ENCODE measurements at regions not wholly inside any gene's neighbourhood (a gene's known extent, or its start where the extent isn't known, plus 50 kb on each side); places are given as distances from the start of the nearest gene placed in this dataset.

DNA sequence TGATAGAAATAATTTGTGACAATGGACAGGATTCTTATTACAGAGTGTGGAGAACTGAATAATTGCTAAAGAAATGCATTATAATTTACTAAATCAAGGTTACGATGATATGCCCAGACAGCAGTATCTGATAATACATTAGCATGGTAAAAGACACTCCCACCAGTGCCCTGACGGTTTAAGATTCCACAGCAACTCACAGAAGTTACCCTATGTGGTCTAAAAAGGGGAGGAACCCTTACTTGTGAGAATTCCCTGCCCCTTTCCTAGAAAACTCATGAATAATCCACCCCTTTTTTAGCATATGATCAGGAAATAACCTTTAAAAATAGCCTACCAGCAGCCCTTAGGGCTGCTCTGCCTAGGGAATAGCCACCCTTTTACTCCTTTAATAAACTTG, 244.7 kb upstream of the SLC24A2 start:
- H3K4me1 Mint-ChIP-seq (ENCODE audit: insufficient read depth, unreplicated experiment), result no peaks in the 10 kb centered on the region

DNA sequence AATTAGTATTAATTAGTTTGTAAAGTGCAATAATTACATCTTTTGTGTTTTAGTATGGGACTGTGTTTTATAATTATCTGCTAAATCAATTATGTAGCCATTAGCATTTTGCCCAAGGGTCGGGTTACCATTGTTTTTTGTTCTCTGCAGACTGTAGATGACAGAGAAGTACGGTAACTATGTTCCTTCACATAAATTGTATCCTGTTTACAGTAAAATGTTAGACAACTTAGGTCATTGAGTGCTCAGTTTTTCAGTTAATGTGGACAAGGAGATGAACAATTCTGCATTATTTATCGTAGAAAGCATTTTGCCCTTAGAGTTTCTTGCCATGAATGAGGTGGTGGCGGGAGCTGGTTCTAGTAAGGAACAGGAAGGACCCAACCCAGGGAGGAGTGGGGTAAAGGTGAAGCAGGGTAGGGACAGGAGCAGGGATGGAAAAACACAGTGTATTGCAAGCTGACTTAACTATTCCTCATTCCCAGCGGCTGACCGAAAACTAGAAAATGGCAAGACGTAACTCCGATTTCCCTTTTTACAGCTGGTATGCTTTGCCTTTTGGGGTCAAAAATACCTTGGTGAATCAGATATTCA, 243.7 kb upstream of the SLC24A2 start:
- no peaks in the 10 kb centered on the region for H3K27me3 Mint-ChIP-seq (ENCODE audit: insufficient read depth, unreplicated experiment)
- no peaks in the 10 kb centered on the region for H3K9me3 Mint-ChIP-seq (ENCODE audit: unreplicated experiment)
- no peak for DNase-seq (ENCODE audit: unreplicated experiment)
- H3K36me3 Mint-ChIP-seq (ENCODE audit: insufficient read depth, unreplicated experiment), result peaks cover 5% of the 10 kb centered on the region
- BruUV-seq (replicated peaks), result no TSS peak
- H3K4me1 Mint-ChIP-seq (ENCODE audit: insufficient read depth, unreplicated experiment), result no peaks in the 10 kb centered on the region
- ChIA-PET CTCF (no interaction called here), POLR2A (interaction anchor here (1.0 kb wide), 1 partner anchor 12 kb away, joined by 3 read pairs; no protein-coding TSS in a partner anchor)
- no peak overlapping the region for H3K27ac Mint-ChIP-seq (ENCODE audit: low read depth, unreplicated experiment)
- intact Hi-C loops (cut with micrococcal nuclease), result no loop called here
- TF ChIP-seq, protein P1, sequence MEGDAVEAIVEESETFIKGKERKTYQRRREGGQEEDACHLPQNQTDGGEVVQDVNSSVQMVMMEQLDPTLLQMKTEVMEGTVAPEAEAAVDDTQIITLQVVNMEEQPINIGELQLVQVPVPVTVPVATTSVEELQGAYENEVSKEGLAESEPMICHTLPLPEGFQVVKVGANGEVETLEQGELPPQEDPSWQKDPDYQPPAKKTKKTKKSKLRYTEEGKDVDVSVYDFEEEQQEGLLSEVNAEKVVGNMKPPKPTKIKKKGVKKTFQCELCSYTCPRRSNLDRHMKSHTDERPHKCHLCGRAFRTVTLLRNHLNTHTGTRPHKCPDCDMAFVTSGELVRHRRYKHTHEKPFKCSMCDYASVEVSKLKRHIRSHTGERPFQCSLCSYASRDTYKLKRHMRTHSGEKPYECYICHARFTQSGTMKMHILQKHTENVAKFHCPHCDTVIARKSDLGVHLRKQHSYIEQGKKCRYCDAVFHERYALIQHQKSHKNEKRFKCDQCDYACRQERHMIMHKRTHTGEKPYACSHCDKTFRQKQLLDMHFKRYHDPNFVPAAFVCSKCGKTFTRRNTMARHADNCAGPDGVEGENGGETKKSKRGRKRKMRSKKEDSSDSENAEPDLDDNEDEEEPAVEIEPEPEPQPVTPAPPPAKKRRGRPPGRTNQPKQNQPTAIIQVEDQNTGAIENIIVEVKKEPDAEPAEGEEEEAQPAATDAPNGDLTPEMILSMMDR (IDR thresholded peaks at IDR 0.05; ENCODE audit: unreplicated experiment), result no peak
- no peak overlapping the region for H3K4me3 Mint-ChIP-seq (ENCODE audit: unreplicated experiment)

More for the DNA sequence above, 244.7 kb upstream of the SLC24A2 start:
- no peak for DNase-seq (ENCODE audit: unreplicated experiment)
- Mint-ChIP-seq H3K9me3 (ENCODE audit: unreplicated experiment) (no peaks in the 10 kb centered on the region), H3K36me3 (ENCODE audit: insufficient read depth, unreplicated experiment) (peaks cover 5% of the 10 kb centered on the region), H3K4me3 (ENCODE audit: unreplicated experiment) (no peak overlapping the region), H3K27me3 (ENCODE audit: insufficient read depth, unreplicated experiment) (no peaks in the 10 kb centered on the region), H3K27ac (ENCODE audit: low read depth, unreplicated experiment) (no peak overlapping the region)
- no TSS peak for BruUV-seq (replicated peaks)
- CTCF ChIA-PET, result no interaction called here
- POLR2A ChIA-PET, result no interaction called here
- intact Hi-C loops (cut with micrococcal nuclease), result no loop called here
- TF ChIP-seq, protein P1 (IDR thresholded peaks at IDR 0.05; ENCODE audit: unreplicated experiment), result no peak

- no peak overlapping the region for H3K27ac Mint-ChIP-seq (ENCODE audit: low read depth, unreplicated experiment)
- BruUV-seq (replicated peaks), result no TSS peak
- CTCF ChIA-PET, result no interaction called here
- H3K9me3 Mint-ChIP-seq (ENCODE audit: unreplicated experiment), result no peaks in the 10 kb centered on the region
- POLR2A ChIA-PET, result interaction anchor here (1.0 kb wide), 1 partner anchor 11 kb away, joined by 3 read pairs; no protein-coding TSS in a partner anchor
- no peaks in the 10 kb centered on the region for H3K27me3 Mint-ChIP-seq (ENCODE audit: insufficient read depth, unreplicated experiment)
- intact Hi-C loops (cut with micrococcal nuclease), result no loop called here
- peaks cover 5% of the 10 kb centered on the region for H3K36me3 Mint-ChIP-seq (ENCODE audit: insufficient read depth, unreplicated experiment)
- TF ChIP-seq, protein P1 (IDR thresholded peaks at IDR 0.05; ENCODE audit: unreplicated experiment), result no peak
- H3K4me3 Mint-ChIP-seq (ENCODE audit: unreplicated experiment), result no peak overlapping the region
- no peaks in the 10 kb centered on the region for H3K4me1 Mint-ChIP-seq (ENCODE audit: insufficient read depth, unreplicated experiment)
- DNase-seq (ENCODE audit: unreplicated experiment), result no peak
Observed at GRCh38 chr9:20031836-20032235, 243.0 kb upstream of the SLC24A2 start.

DNA sequence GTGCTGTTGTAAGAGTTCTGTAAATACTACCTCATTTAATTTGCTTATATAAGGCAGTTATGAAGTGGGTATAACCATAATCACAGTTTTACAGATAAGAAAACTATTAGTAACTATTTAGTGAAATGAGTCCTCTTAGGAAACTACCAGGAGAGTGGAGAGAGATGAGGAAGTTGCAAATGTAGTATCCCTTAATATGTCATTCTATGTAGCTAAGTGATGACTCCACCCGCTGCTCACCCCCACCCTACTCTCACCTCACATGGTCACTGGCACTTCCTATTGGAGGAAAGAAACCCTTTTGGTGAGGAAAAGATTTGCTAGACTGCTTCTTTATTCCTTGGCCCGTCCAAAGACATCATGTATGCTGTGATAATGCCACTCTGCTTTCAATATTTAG, 241.8 kb upstream of the SLC24A2 start:
- intact Hi-C loops (cut with micrococcal nuclease), result no loop called here
- POLR2A ChIA-PET, result no interaction called here
- Mint-ChIP-seq H3K27ac (ENCODE audit: low read depth, unreplicated experiment) (no peak overlapping the region), H3K36me3 (ENCODE audit: insufficient read depth, unreplicated experiment) (peaks cover 5% of the 10 kb centered on the region), H3K4me3 (ENCODE audit: unreplicated experiment) (no peak overlapping the region), H3K9me3 (ENCODE audit: unreplicated experiment) (no peaks in the 10 kb centered on the region), H3K27me3 (ENCODE audit: insufficient read depth, unreplicated experiment) (no peaks in the 10 kb centered on the region), H3K4me1 (ENCODE audit: insufficient read depth, unreplicated experiment) (no peaks in the 10 kb centered on the region)
- BruUV-seq (replicated peaks), result no TSS peak
- TF ChIP-seq, protein P1 (IDR thresholded peaks at IDR 0.05; ENCODE audit: unreplicated experiment), result no peak
- DNase-seq (ENCODE audit: unreplicated experiment), result no peak
- CTCF ChIA-PET, result no interaction called here

All from MCF 10A (cell line).